Testis (tissue), 2 donors: ENCODE measurements at regions not wholly inside any gene's neighbourhood (a gene's known extent, or its start where the extent isn't known, plus 50 kb on each side); places are given as distances from the start of the nearest gene placed in this dataset.

ENCODE experiments used
- CTCF ChIP-seq, 3 experiments: fragments of 450-650 bp in 2 of 3; fragments of 200-600 bp in 1 of 3; sonication (generic) in 1 of 3; IDR thresholded peaks; one replicate each; pipeline ENCODE4 v1.5.1; 2016 to 2019; ENCODE audit warnings: antibody characterized with exemption in 3 of 3, mild to moderate bottlenecking in 2 of 3, moderate library complexity in 1 of 3
- POLR2A ChIP-seq: fragments of 450-650 bp; IDR thresholded peaks from one replicate; pipeline ENCODE4 v1.6.1; 2017; ENCODE audit warnings: antibody characterized with exemption, mild to moderate bottlenecking, moderate library complexity

GRCh38 chr1:190679044-190679443 lies 201.4 kb upstream of the BRINP3 start:
- TF ChIP-seq CTCF (IDR thresholded peaks at IDR 0.05) = no peak
- TF ChIP-seq POLR2A = no peak
